WTC11 (cell line): ENCODE measurements at regions not wholly inside any gene's neighbourhood (a gene's known extent, or its start where the extent isn't known, plus 50 kb on each side); places are given as distances from the start of the nearest gene placed in this dataset.

Source experiments
- ATAC-seq: fragments of 200-7000 bp; cut with Tn5 transposase; 2 replicates; pipeline ENCODE4 v1.10.0; 2021; ENCODE audit warnings: mild to moderate bottlenecking, moderate library complexity
- CTCF ChIA-PET: fragments of 300-600 bp; sonication (Branson Sonifier 250); formaldehyde crosslinking; loops from one replicate; lab custom pipeline; 2021; ENCODE audit warnings: antibody characterized with exemption; lab: Charles Lee
- POLR2A ChIA-PET: fragments of 350-600 bp; sonication (Branson Sonifier 250); formaldehyde crosslinking; loops from one replicate; lab custom pipeline; 2021; ENCODE audit warnings: antibody characterized with exemption; lab: Charles Lee
- DNase-seq: peaks from one replicate; pipeline ENCODE4 v3.0.0; 2021; ENCODE audit warnings: low spot score
- H3K27ac Mint-ChIP-seq: 2 replicates; pipeline ENCODE4 v1.8.0; 2021; ENCODE audit warnings: mixed read lengths
- H3K27me3 Mint-ChIP-seq: 2 replicates; pipeline ENCODE4 v1.8.0; 2021; ENCODE audit warnings: low read depth, mild to moderate bottlenecking, moderate library complexity, mixed read lengths
- H3K36me3 Mint-ChIP-seq: 2 replicates; pipeline ENCODE4 v1.8.0; 2021; ENCODE audit warnings: mixed read lengths
- H3K4me1 Mint-ChIP-seq: 2 replicates; pipeline ENCODE4 v1.8.0; 2022; ENCODE audit warnings: mixed read lengths
- H3K4me3 Mint-ChIP-seq: 2 replicates; pipeline ENCODE4 v1.8.0; 2021; ENCODE audit warnings: mild to moderate bottlenecking, moderate library complexity, mixed read lengths
- H3K9me3 Mint-ChIP-seq: 2 replicates; pipeline ENCODE4 v1.8.0; 2021; ENCODE audit warnings: mixed read lengths
- ATF3 ChIP-seq: sonication (generic); formaldehyde crosslinking; conservative IDR thresholded peaks from 2 replicates; pipeline ENCODE4 v1.8.1; 2022; ENCODE audit warnings: mild to moderate bottlenecking, missing genetic modification reagents
- CBFB ChIP-seq: sonication (generic); formaldehyde crosslinking; IDR thresholded peaks from 2 replicates; pipeline ENCODE4 v1.8.1; 2022; ENCODE audit warnings: mild to moderate bottlenecking, low read depth, missing genetic modification reagents
- CREM ChIP-seq: sonication (generic); formaldehyde crosslinking; IDR thresholded peaks from 2 replicates; pipeline ENCODE4 v1.8.1; 2022; ENCODE audit warnings: mild to moderate bottlenecking, missing genetic modification reagents, moderate library complexity
- CTCF ChIP-seq: fragments of 200-600 bp; IDR thresholded peaks from 2 replicates; pipeline ENCODE4 v1.8.0; 2022; ENCODE audit warnings: antibody characterized with exemption
- E2F1 ChIP-seq: sonication (generic); formaldehyde crosslinking; IDR thresholded peaks from 2 replicates; pipeline ENCODE4 v1.8.0; 2022; ENCODE audit warnings: mild to moderate bottlenecking, missing genetic modification reagents
- EMX1 ChIP-seq: fragments of 250-450 bp; sonication (Bioruptor Pico); IDR thresholded peaks from 2 replicates; pipeline ENCODE4 v1.8.0; 2021; ENCODE audit warnings: mild to moderate bottlenecking
- ETV6 ChIP-seq: sonication (generic); formaldehyde crosslinking; IDR thresholded peaks from 2 replicates; pipeline ENCODE4 v1.8.1; 2022; ENCODE audit warnings: mild to moderate bottlenecking, missing genetic modification reagents
- FOXP1 ChIP-seq: sonication (generic); formaldehyde crosslinking; IDR thresholded peaks from 2 replicates; pipeline ENCODE4 v1.8.0; 2022; ENCODE audit warnings: missing genetic modification reagents, mild to moderate bottlenecking, moderate library complexity, borderline replicate concordance
- GTF2I ChIP-seq: fragments of 250-450 bp; sonication (Bioruptor Pico); conservative IDR thresholded peaks from 2 replicates; pipeline ENCODE4 v1.4.0; 2021; ENCODE audit warnings: mild to moderate bottlenecking
- IRF2 ChIP-seq: sonication (generic); formaldehyde crosslinking; IDR thresholded peaks from 2 replicates; pipeline ENCODE4 v1.8.0; 2022; ENCODE audit warnings: low read depth, missing genetic modification reagents, borderline replicate concordance
- MXD4 ChIP-seq: fragments of 250-450 bp; sonication (Bioruptor Pico); IDR thresholded peaks from 2 replicates; pipeline ENCODE4 v1.8.0; 2021; ENCODE audit warnings: mild to moderate bottlenecking, moderate library complexity, borderline replicate concordance
- MYBL2 ChIP-seq: sonication (generic); formaldehyde crosslinking; IDR thresholded peaks from 2 replicates; pipeline ENCODE4 v1.8.1; 2023; ENCODE audit warnings: mild to moderate bottlenecking, moderate library complexity, missing genetic modification reagents
- NFATC4 ChIP-seq: fragments of 250-450 bp; sonication (Bioruptor Pico); IDR thresholded peaks from 2 replicates; pipeline ENCODE4 v1.9.0; 2021; ENCODE audit warnings: mild to moderate bottlenecking
- NR1H2 ChIP-seq: sonication (generic); formaldehyde crosslinking; IDR thresholded peaks from 2 replicates; pipeline ENCODE4 v1.9.0; 2021; ENCODE audit warnings: mild to moderate bottlenecking, moderate library complexity, missing genetic modification reagents
- OVOL2 ChIP-seq: fragments of 250-450 bp; sonication (Bioruptor Pico); IDR thresholded peaks from 2 replicates; pipeline ENCODE4 v1.9.0; 2021; ENCODE audit warnings: mild to moderate bottlenecking, borderline replicate concordance
- PREB ChIP-seq: sonication (generic); formaldehyde crosslinking; IDR thresholded peaks from 2 replicates; pipeline ENCODE4 v1.8.1; 2022; ENCODE audit warnings: mild to moderate bottlenecking, missing genetic modification reagents, moderate library complexity, borderline replicate concordance
- SOX15 ChIP-seq: fragments of 250-450 bp; sonication (Bioruptor Pico); IDR thresholded peaks from 2 replicates; pipeline ENCODE4 v1.9.0; 2021; ENCODE audit warnings: mild to moderate bottlenecking
- ZNF512 ChIP-seq: sonication (generic); formaldehyde crosslinking; IDR thresholded peaks from 2 replicates; pipeline ENCODE4 v1.8.1; 2022; ENCODE audit warnings: missing genetic modification reagents, borderline replicate concordance
- TF ChIP-seq, protein P1 (sequence below): fragments of 250-450 bp; sonication (Bioruptor Pico); IDR thresholded peaks from 2 replicates; pipeline ENCODE4 v1.9.0; 2021; ENCODE audit warnings: mild to moderate bottlenecking
- TF ChIP-seq, protein P2 (sequence below): sonication (generic); formaldehyde crosslinking; IDR thresholded peaks from 2 replicates; pipeline ENCODE4 v1.8.0; 2023; ENCODE audit warnings: missing genetic modification reagents

- Mint-ChIP-seq H3K27me3 (no peaks in the 10 kb centered on the region), H3K4me1 (no peaks in the 10 kb centered on the region), H3K27ac (no peak overlapping the region), H3K4me3 (no peak overlapping the region), H3K9me3 (peaks cover 4% of the 10 kb centered on the region; the same call in 1 of the 2 replicates), H3K36me3 (no peaks in the 10 kb centered on the region)
- no peak for DNase-seq
- POLR2A ChIA-PET = no interaction called here
- ATAC-seq = no peak
- CTCF ChIA-PET = no interaction called here
- TF ChIP-seq CTCF = no peak
- TF ChIP-seq NR1H2 = no peak
- TF ChIP-seq MXD4 (CRISPR knock-in tag) = no peak
- no peak for TF ChIP-seq ETV6 (CRISPR knock-in tag)
- TF ChIP-seq ZNF512 (CRISPR knock-in tag) = no peak
- no peak for TF ChIP-seq EMX1
- TF ChIP-seq IRF2 = no peak
- no peak for TF ChIP-seq CREM
- TF ChIP-seq SOX15 (CRISPR knock-in tag) = no peak
- TF ChIP-seq, protein P1, sequence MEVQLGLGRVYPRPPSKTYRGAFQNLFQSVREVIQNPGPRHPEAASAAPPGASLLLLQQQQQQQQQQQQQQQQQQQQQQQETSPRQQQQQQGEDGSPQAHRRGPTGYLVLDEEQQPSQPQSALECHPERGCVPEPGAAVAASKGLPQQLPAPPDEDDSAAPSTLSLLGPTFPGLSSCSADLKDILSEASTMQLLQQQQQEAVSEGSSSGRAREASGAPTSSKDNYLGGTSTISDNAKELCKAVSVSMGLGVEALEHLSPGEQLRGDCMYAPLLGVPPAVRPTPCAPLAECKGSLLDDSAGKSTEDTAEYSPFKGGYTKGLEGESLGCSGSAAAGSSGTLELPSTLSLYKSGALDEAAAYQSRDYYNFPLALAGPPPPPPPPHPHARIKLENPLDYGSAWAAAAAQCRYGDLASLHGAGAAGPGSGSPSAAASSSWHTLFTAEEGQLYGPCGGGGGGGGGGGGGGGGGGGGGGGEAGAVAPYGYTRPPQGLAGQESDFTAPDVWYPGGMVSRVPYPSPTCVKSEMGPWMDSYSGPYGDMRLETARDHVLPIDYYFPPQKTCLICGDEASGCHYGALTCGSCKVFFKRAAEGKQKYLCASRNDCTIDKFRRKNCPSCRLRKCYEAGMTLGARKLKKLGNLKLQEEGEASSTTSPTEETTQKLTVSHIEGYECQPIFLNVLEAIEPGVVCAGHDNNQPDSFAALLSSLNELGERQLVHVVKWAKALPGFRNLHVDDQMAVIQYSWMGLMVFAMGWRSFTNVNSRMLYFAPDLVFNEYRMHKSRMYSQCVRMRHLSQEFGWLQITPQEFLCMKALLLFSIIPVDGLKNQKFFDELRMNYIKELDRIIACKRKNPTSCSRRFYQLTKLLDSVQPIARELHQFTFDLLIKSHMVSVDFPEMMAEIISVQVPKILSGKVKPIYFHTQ (CRISPR knock-in tag) = no peak
- TF ChIP-seq FOXP1 = no peak
- TF ChIP-seq NFATC4 (CRISPR knock-in tag) = no peak
- TF ChIP-seq OVOL2 (CRISPR knock-in tag) = no peak
- TF ChIP-seq PREB (CRISPR knock-in tag) = no peak
- TF ChIP-seq, protein P2, sequence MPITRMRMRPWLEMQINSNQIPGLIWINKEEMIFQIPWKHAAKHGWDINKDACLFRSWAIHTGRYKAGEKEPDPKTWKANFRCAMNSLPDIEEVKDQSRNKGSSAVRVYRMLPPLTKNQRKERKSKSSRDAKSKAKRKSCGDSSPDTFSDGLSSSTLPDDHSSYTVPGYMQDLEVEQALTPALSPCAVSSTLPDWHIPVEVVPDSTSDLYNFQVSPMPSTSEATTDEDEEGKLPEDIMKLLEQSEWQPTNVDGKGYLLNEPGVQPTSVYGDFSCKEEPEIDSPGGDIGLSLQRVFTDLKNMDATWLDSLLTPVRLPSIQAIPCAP (CRISPR knock-in tag) = no peak
- TF ChIP-seq GTF2I (CRISPR knock-in tag) = no peak
- no peak for TF ChIP-seq MYBL2 (CRISPR knock-in tag)
- no peak for TF ChIP-seq ATF3 (CRISPR knock-in tag)
- TF ChIP-seq CBFB (CRISPR knock-in tag) = no peak
- TF ChIP-seq E2F1 (CRISPR knock-in tag) = no peak
Observed at GRCh38 chr10:36506697-36507496, 618.5 kb upstream of the ANKRD30A start.
